Suprapubic skin (tissue), 4 donors: ENCODE measurements at regions not wholly inside any gene's neighbourhood (a gene's known extent, or its start where the extent isn't known, plus 50 kb on each side); places are given as distances from the start of the nearest gene placed in this dataset.

Experiments used
- CTCF ChIP-seq, 2 donors: fragments of 200-600 bp in 1 of 2; fragments of 450-650 bp in 1 of 2; sonication (generic) in 1 of 2; IDR thresholded peaks; one replicate each; pipeline ENCODE4 v1.5.1; 2016 to 2019; ENCODE audit warnings: antibody characterized with exemption in 2 of 2, mild to moderate bottlenecking in 1 of 2, moderate library complexity in 1 of 2
- EP300 ChIP-seq: sonication (generic); formaldehyde crosslinking; IDR thresholded peaks from one replicate; pipeline ENCODE4 v1.6.1; 2017; ENCODE audit warnings: antibody characterized with exemption
- POLR2A ChIP-seq, 2 donors: fragments of 450-650 bp; IDR thresholded peaks; one replicate each; pipeline ENCODE4 v1.6.1; 2017; ENCODE audit warnings: antibody characterized with exemption in 2 of 2, mild to moderate bottlenecking in 2 of 2, moderate library complexity in 2 of 2
- POLR2AphosphoS5 ChIP-seq, 3 donors: sonication (generic); formaldehyde crosslinking; IDR thresholded peaks; one replicate each; pipeline ENCODE4 v1.6.1; 2017; ENCODE audit warnings: antibody characterized with exemption in 3 of 3

GRCh38 chr16:26645614-26646013 is 421.1 kb upstream of the C16orf82 start:
- TF ChIP-seq CTCF (IDR thresholded peaks at IDR 0.05) (peak in 1 of 2 donors; percentile 4), POLR2A (IDR thresholded peaks at IDR 0.05) (no peak), POLR2AphosphoS5 (IDR thresholded peaks at IDR 0.05) (no peak), EP300 (no peak)
